IMR-90 (cell line): ENCODE measurements at regions not wholly inside any gene's neighbourhood (a gene's known extent, or its start where the extent isn't known, plus 50 kb on each side); places are given as distances from the start of the nearest gene placed in this dataset.

Experiments used
- ATAC-seq: fragments of 200-7000 bp; cut with Tn5 transposase; 2 replicates; pipeline ENCODE4 v1.9.1; 2020; ENCODE audit warnings: low read depth, mild to moderate bottlenecking, moderate library complexity
- BruUV-seq: library from RNA; stranded (reverse); fragments of 400-500 nt; replicated peaks from 2 replicates; lab custom pipeline; 2021; lab: Mats Ljungman, UMichigan
- CTCF ChIA-PET: fragments of 300-600 bp; formaldehyde crosslinking; extraction: SDS; loops from one replicate; lab custom pipeline; 2021; ENCODE audit warnings: antibody characterized with exemption; lab: Yijun Ruan, JAX
- POLR2A ChIA-PET: fragments of 300-600 bp; sonication (Branson Sonifier 250); formaldehyde crosslinking; loops from one replicate; lab custom pipeline; 2022; ENCODE audit warnings: antibody characterized with exemption; ENCODE audit not compliant: unreplicated experiment; lab: Charles Lee
- DNase-seq: peaks from one replicate; pipeline ENCODE4 v3.0.0; 2013
- H2AFZ ChIP-seq: replicated peaks from 2 replicates; pipeline ENCODE3; 2013; ENCODE audit warnings: low read length, mild to moderate bottlenecking; ENCODE audit not compliant: poor library complexity
- H2AK5ac ChIP-seq: 2 replicates; pipeline ENCODE4 v1.6.1; 2013; ENCODE audit warnings: low read depth, low read length, inconsistent platforms
- H2AK9ac ChIP-seq: replicated peaks from 2 replicates; pipeline ENCODE3; 2013; ENCODE audit warnings: mild to moderate bottlenecking, low read depth, low read length, moderate library complexity; ENCODE audit not compliant: poor library complexity
- H2BK120ac ChIP-seq: 2 replicates; pipeline ENCODE4 v1.6.1; 2013; ENCODE audit warnings: low read depth, low read length, inconsistent platforms
- H2BK15ac ChIP-seq: 3 replicates; pipeline ENCODE4 v1.6.1; 2013; ENCODE audit warnings: low read depth, low read length, inconsistent platforms
- H2BK20ac ChIP-seq: 2 replicates; pipeline ENCODE4 v1.6.1; 2013; ENCODE audit warnings: low read depth, mild to moderate bottlenecking, inconsistent platforms, low read length, moderate library complexity
- H2BK5ac ChIP-seq: 2 replicates; pipeline ENCODE4 v1.6.1; 2013; ENCODE audit warnings: mild to moderate bottlenecking, low read depth, low read length, inconsistent platforms; ENCODE audit not compliant: poor library complexity, severe bottlenecking
- H3K14ac ChIP-seq: replicated peaks from 2 replicates; pipeline ENCODE4 v1.6.1; 2013; ENCODE audit warnings: low read depth, low read length, inconsistent platforms
- H3K18ac ChIP-seq: 2 replicates; pipeline ENCODE4 v1.6.1; 2013; ENCODE audit warnings: low read depth, low read length, control low read depth
- H3K23ac ChIP-seq: 2 replicates; pipeline ENCODE4 v1.6.1; 2013; ENCODE audit warnings: low read depth, low read length, inconsistent platforms
- H3K27ac ChIP-seq: 2 replicates; pipeline ENCODE4 v1.5.1; 2013; ENCODE audit warnings: mild to moderate bottlenecking, control low read depth, low read length; ENCODE audit not compliant: insufficient read depth
- H3K27me3 ChIP-seq: 2 replicates; pipeline ENCODE4 v1.6.1; 2013; ENCODE audit warnings: low read length; ENCODE audit not compliant: control insufficient read depth, insufficient read depth
- H3K36me3 ChIP-seq: 2 replicates; pipeline ENCODE4 v1.6.1; 2013; ENCODE audit warnings: low read length, mixed read lengths; ENCODE audit not compliant: control insufficient read depth, insufficient read depth
- H3K4ac ChIP-seq: 2 replicates; pipeline ENCODE4 v1.6.1; 2013; ENCODE audit warnings: low read depth, low read length, inconsistent platforms
- H3K4me1 ChIP-seq: 2 replicates; pipeline ENCODE4 v1.6.1; 2013; ENCODE audit warnings: low read length, mixed read lengths; ENCODE audit not compliant: control insufficient read depth, insufficient read depth
- H3K4me2 ChIP-seq: 2 replicates; pipeline ENCODE4 v1.6.1; 2013; ENCODE audit warnings: low read depth, mild to moderate bottlenecking, control low read depth, low read length, moderate library complexity
- H3K4me3 ChIP-seq: 2 replicates; pipeline ENCODE4 v1.5.1; 2013; ENCODE audit warnings: low read depth, mild to moderate bottlenecking, control low read depth, low read length, moderate library complexity; ENCODE audit not compliant: insufficient read depth
- H3K56ac ChIP-seq: 2 replicates; pipeline ENCODE4 v1.6.1; 2013; ENCODE audit warnings: low read length, inconsistent platforms; ENCODE audit not compliant: insufficient read depth; ENCODE audit errors: extremely low read depth
- H3K79me1 ChIP-seq, 2 experiments: 2 replicates each; pipeline ENCODE4 v1.6.1; 2013; ENCODE audit warnings: low read length in 2 of 2, inconsistent platforms in 1 of 2, low read depth in 1 of 2
- H3K9ac ChIP-seq: 2 replicates; pipeline ENCODE4 v1.6.1; 2013; ENCODE audit warnings: low read depth, low read length, control low read depth
- H3K9me1 ChIP-seq: 2 replicates; pipeline ENCODE4 v1.6.1; 2013; ENCODE audit warnings: low read length, inconsistent platforms; ENCODE audit not compliant: insufficient read depth
- H3K9me3 ChIP-seq: 2 replicates; pipeline ENCODE4 v1.6.1; 2013; ENCODE audit warnings: low read length; ENCODE audit not compliant: control insufficient read depth, insufficient read depth
- H4K20me1 ChIP-seq: 2 replicates; pipeline ENCODE4 v1.6.1; 2013; ENCODE audit warnings: low read length, inconsistent platforms; ENCODE audit not compliant: insufficient read depth
- H4K5ac ChIP-seq: 2 replicates; pipeline ENCODE4 v1.6.1; 2013; ENCODE audit warnings: mild to moderate bottlenecking, low read depth, low read length, control low read depth
- H4K8ac ChIP-seq, 2 experiments: 2 replicates each; pipeline ENCODE4 v1.6.1; 2013; ENCODE audit warnings: low read depth in 2 of 2, low read length in 2 of 2, control low read depth in 1 of 2, inconsistent platforms in 1 of 2
- H4K91ac ChIP-seq: 2 replicates; pipeline ENCODE4 v1.6.1; 2013; ENCODE audit warnings: low read depth, low read length, inconsistent platforms; ENCODE audit not compliant: insufficient read depth
- BHLHE40 ChIP-seq: fragments of 150-350 bp; IDR thresholded peaks from 2 replicates; pipeline ENCODE4 v1.6.1; 2016; ENCODE audit warnings: mild to moderate bottlenecking, low read depth, low read length
- CEBPB ChIP-seq: IDR thresholded peaks from 2 replicates; pipeline ENCODE4 v1.6.1; 2012; ENCODE audit warnings: low read depth, low read length, improper control_type of control experiment
- CHD1 ChIP-seq: IDR thresholded peaks from 2 replicates; pipeline ENCODE4 v1.6.1; 2012; ENCODE audit warnings: low read depth, low read length, improper control_type of control experiment
- FOS ChIP-seq: fragments of 150-350 bp; IDR thresholded peaks from 2 replicates; pipeline ENCODE4 v1.6.1; 2016; ENCODE audit warnings: low read depth, low read length
- MAFK ChIP-seq: IDR thresholded peaks from 2 replicates; pipeline ENCODE4 v1.6.1; 2012; ENCODE audit warnings: low read depth, low read length, improper control_type of control experiment
- MAZ ChIP-seq: IDR thresholded peaks from 2 replicates; pipeline ENCODE4 v1.6.1; 2012; ENCODE audit warnings: low read depth, mild to moderate bottlenecking, low read length, improper control_type of control experiment, moderate library complexity, borderline replicate concordance
- MXI1 ChIP-seq: IDR thresholded peaks from 2 replicates; pipeline ENCODE4 v1.6.1; 2012; ENCODE audit warnings: low read depth, mild to moderate bottlenecking, low read length, moderate library complexity, borderline replicate concordance
- NFE2L2 ChIP-seq: fragments of 150-350 bp; IDR thresholded peaks from 2 replicates; pipeline ENCODE4 v1.6.1; 2016; ENCODE audit warnings: low read depth, mild to moderate bottlenecking, low read length
- POLR2A ChIP-seq: IDR thresholded peaks from 2 replicates; pipeline ENCODE4 v1.6.1; 2012; ENCODE audit warnings: mild to moderate bottlenecking, low read depth, low read length
- RAD21 ChIP-seq: IDR thresholded peaks from 2 replicates; pipeline ENCODE4 v1.6.1; 2012; ENCODE audit warnings: low read length, improper control_type of control experiment
- RCOR1 ChIP-seq: IDR thresholded peaks from 2 replicates; pipeline ENCODE4 v1.6.1; 2012; ENCODE audit warnings: mild to moderate bottlenecking, low read length, improper control_type of control experiment; ENCODE audit not compliant: insufficient replicate concordance
- RFX5 ChIP-seq: IDR thresholded peaks from 2 replicates; pipeline ENCODE4 v1.8.0; 2012; ENCODE audit warnings: low read depth, mild to moderate bottlenecking, low read length, moderate library complexity
- SMC3 ChIP-seq: fragments of 150-350 bp; IDR thresholded peaks from 2 replicates; pipeline ENCODE4 v1.6.1; 2016; ENCODE audit warnings: low read depth, mild to moderate bottlenecking, antibody characterized with exemption, low read length, moderate library complexity
- WGBS, 2 experiments: methylation state at CpG; one replicate each; pipeline versions ENCODE4 v1.1.5 to v1.1.7; 2013; ENCODE audit warnings: missing lambda C conversion rate in 2 of 2; ENCODE audit not compliant: insufficient read length in 1 of 2; ENCODE audit errors: extremely low coverage in 2 of 2; 5-methylcytosine and 5-hydroxymethylcytosine counted together
- dilution Hi-C: fragments of 300-500 bp; cut with HindIII; formaldehyde crosslinking; loops from one replicate; pipeline ENCODE4 v1.14.3; 2018; ENCODE audit warnings: low sequenced_read_pairs; ENCODE audit not compliant: unreplicated experiment
- in situ Hi-C: fragments of 300-500 bp; cut with MboI; formaldehyde crosslinking; loops from 3 replicates; pipeline ENCODE4 v1.14.3; 2019; ENCODE audit warnings: low sequenced_read_pairs, inconsistent platforms, mixed read lengths
- intact Hi-C: fragments of 100-400 bp; cut with micrococcal nuclease; formaldehyde crosslinking; loops from 2 replicates; pipeline ENCODE4 v1.10.0; 2022
- TF ChIP-seq, protein P1 (sequence below): conservative IDR thresholded peaks from 2 replicates; pipeline ENCODE4 v1.5.1; 2012; ENCODE audit warnings: mild to moderate bottlenecking, low read depth, low read length, improper control_type of control experiment
- TF ChIP-seq, protein P2 (sequence below): fragments of 150-350 bp; IDR thresholded peaks from 2 replicates; pipeline ENCODE4 v1.6.1; 2016; ENCODE audit warnings: low read depth, mild to moderate bottlenecking, low read length, moderate library complexity, borderline replicate concordance
- TF ChIP-seq, protein P3 (sequence below): fragments of 150-350 bp; IDR thresholded peaks from 2 replicates; pipeline ENCODE4 v1.6.1; 2017; ENCODE audit warnings: mild to moderate bottlenecking, antibody characterized with exemption, low read length, low read depth

DNA sequence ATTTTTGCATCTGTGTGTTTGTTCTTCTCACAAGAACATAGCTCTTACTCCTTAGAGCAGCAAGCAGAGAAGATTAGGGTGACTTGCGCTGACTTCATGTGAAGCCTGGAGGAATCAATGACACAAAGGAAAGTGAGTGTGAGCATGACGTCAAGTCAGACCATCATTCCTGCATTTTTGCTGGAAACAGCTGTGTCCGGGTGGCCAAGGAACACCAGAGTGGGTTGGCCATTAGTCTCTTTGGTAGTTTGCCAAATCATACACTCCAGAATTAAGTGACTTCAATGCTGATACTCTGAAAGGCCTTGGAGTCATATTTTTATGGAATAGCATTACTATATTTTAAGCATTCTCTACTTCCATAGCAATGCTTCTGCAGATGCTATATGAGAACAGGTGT, 597.2 kb downstream of the DCDC2C start:
- no peak overlapping the region for H3K27ac ChIP-seq
- ATAC-seq, result no peak
- H4K91ac ChIP-seq, result no peak overlapping the region
- no peaks in the 10 kb centered on the region for H4K20me1 ChIP-seq
- intact Hi-C loops, result no loop called here
- no peak overlapping the region for H2AK5ac ChIP-seq
- no peak overlapping the region for H2BK15ac ChIP-seq
- dilution Hi-C loops, result no loop called here
- H3K27me3 ChIP-seq, result no peaks in the 10 kb centered on the region
- no peak overlapping the region for H4K5ac ChIP-seq
- peaks cover 31% of the 10 kb centered on the region for H3K9me3 ChIP-seq
- no TSS peak for BruUV-seq
- WGBS, 2 experiments, result no CpG with 5 or more reads among the region's 3 CpGs
- H3K4ac ChIP-seq, result no peak overlapping the region
- H3K9me1 ChIP-seq, result no peaks in the 10 kb centered on the region
- no peak overlapping the region for H4K8ac ChIP-seq
- no peak overlapping the region for H3K56ac ChIP-seq
- H2BK120ac ChIP-seq, result no peak overlapping the region
- no peaks in the 10 kb centered on the region for H3K79me1 ChIP-seq
- TF ChIP-seq, protein P1, sequence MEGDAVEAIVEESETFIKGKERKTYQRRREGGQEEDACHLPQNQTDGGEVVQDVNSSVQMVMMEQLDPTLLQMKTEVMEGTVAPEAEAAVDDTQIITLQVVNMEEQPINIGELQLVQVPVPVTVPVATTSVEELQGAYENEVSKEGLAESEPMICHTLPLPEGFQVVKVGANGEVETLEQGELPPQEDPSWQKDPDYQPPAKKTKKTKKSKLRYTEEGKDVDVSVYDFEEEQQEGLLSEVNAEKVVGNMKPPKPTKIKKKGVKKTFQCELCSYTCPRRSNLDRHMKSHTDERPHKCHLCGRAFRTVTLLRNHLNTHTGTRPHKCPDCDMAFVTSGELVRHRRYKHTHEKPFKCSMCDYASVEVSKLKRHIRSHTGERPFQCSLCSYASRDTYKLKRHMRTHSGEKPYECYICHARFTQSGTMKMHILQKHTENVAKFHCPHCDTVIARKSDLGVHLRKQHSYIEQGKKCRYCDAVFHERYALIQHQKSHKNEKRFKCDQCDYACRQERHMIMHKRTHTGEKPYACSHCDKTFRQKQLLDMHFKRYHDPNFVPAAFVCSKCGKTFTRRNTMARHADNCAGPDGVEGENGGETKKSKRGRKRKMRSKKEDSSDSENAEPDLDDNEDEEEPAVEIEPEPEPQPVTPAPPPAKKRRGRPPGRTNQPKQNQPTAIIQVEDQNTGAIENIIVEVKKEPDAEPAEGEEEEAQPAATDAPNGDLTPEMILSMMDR, result no peak
- TF ChIP-seq RAD21 (no peak), NFE2L2 (no peak), CHD1 (no peak), BHLHE40 (no peak), SMC3 (no peak), MAFK (no peak), MAZ (no peak), RFX5 (no peak), FOS (no peak), POLR2A (no peak), RCOR1 (no peak), CEBPB (no peak), MXI1 (no peak)
- TF ChIP-seq, protein P2, sequence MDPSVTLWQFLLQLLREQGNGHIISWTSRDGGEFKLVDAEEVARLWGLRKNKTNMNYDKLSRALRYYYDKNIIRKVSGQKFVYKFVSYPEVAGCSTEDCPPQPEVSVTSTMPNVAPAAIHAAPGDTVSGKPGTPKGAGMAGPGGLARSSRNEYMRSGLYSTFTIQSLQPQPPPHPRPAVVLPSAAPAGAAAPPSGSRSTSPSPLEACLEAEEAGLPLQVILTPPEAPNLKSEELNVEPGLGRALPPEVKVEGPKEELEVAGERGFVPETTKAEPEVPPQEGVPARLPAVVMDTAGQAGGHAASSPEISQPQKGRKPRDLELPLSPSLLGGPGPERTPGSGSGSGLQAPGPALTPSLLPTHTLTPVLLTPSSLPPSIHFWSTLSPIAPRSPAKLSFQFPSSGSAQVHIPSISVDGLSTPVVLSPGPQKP, result no peak
- TF ChIP-seq, protein P3, sequence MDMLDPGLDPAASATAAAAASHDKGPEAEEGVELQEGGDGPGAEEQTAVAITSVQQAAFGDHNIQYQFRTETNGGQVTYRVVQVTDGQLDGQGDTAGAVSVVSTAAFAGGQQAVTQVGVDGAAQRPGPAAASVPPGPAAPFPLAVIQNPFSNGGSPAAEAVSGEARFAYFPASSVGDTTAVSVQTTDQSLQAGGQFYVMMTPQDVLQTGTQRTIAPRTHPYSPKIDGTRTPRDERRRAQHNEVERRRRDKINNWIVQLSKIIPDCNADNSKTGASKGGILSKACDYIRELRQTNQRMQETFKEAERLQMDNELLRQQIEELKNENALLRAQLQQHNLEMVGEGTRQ, result no peak
- no peak overlapping the region for H3K23ac ChIP-seq
- DNase-seq, result no peak
- H3K4me3 ChIP-seq, result no peak overlapping the region
- POLR2A ChIA-PET, result no interaction called here
- no peak overlapping the region for H2BK20ac ChIP-seq
- no peak overlapping the region for H3K9ac ChIP-seq
- in situ Hi-C loops, result no loop called here
- H3K14ac ChIP-seq, result no peak overlapping the region
- no peak overlapping the region for H2BK5ac ChIP-seq
- no peak overlapping the region for H2AFZ ChIP-seq
- H3K18ac ChIP-seq, result no peak overlapping the region
- H2AK9ac ChIP-seq, result no peak overlapping the region
- H3K4me2 ChIP-seq, result no peak overlapping the region
- no peaks in the 10 kb centered on the region for H3K36me3 ChIP-seq
- CTCF ChIA-PET, result no interaction called here
- no peaks in the 10 kb centered on the region for H3K4me1 ChIP-seq
